H7 (cell line): ENCODE measurements at regions not wholly inside any gene's neighbourhood (a gene's known extent, or its start where the extent isn't known, plus 50 kb on each side); places are given as distances from the start of the nearest gene placed in this dataset.
"Not testable (repeated sequence)": the region's sequence is repeated elsewhere in the genome, so short reads cannot be mapped to it uniquely, and the experiment has no call there.

Experiments used
- DNase-seq: peaks from one replicate; pipeline ENCODE4 v3.0.0; 2012
- H3K27me3 ChIP-seq: 2 replicates; pipeline ENCODE4 v1.6.0; 2011; ENCODE audit warnings: mild to moderate bottlenecking, low read length; ENCODE audit not compliant: control insufficient read depth, insufficient read depth
- H3K36me3 ChIP-seq: replicated peaks from 2 replicates; pipeline ENCODE4 v1.5.1; 2011; ENCODE audit warnings: low read length; ENCODE audit not compliant: control insufficient read depth, insufficient read depth
- H3K4me3 ChIP-seq: 2 replicates; pipeline ENCODE4 v1.5.1; 2011; ENCODE audit warnings: low read depth, mild to moderate bottlenecking, control low read depth, low read length, moderate library complexity; ENCODE audit not compliant: insufficient read depth

GRCh38 chr9:63450836-63451235, 1834.2 kb downstream of the FOXD4L5 start:
- not testable (repeated sequence) for H3K27me3 ChIP-seq, DNase-seq, H3K36me3 ChIP-seq, H3K4me3 ChIP-seq

GRCh38 chr9:63425123-63425522, 1859.9 kb downstream of the FOXD4L5 start:
- not testable (repeated sequence) for DNase-seq, H3K4me3 ChIP-seq, H3K36me3 ChIP-seq, H3K27me3 ChIP-seq

GRCh38 chr9:63390897-63391296, 1894.1 kb downstream of the FOXD4L5 start:
- H3K27me3 ChIP-seq, H3K36me3 ChIP-seq, H3K4me3 ChIP-seq, DNase-seq: not testable (repeated sequence)

DNA sequence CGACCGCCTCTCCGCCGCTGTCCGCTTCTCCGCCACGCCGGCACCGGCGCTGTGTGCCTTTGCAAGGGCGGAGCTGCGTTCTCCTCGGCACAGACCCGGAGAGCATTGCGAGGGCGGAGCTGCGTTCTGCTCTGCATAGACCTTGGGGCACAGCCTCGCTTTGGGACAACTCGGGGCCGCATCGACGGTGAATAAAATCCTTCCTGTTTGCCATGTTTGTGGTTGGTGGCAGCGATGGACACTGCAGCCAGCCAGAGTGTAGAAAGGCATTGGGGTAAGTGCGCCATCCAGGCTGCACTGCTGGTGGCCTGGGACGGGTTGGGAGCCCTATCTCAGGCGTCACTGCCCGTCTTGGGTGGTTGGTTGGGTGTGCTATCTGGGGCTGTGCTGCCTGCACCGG, 1899.5 kb downstream of the FOXD4L5 start:
- peak overlapping the region; percentile 26 for H3K4me3 ChIP-seq
- DNase-seq, H3K36me3 ChIP-seq, H3K27me3 ChIP-seq: not testable (repeated sequence)

GRCh38 chr9:63379864-63380263, 1905.1 kb downstream of the FOXD4L5 start:
- H3K4me3 ChIP-seq, H3K36me3 ChIP-seq, DNase-seq, H3K27me3 ChIP-seq: not testable (repeated sequence)

DNA sequence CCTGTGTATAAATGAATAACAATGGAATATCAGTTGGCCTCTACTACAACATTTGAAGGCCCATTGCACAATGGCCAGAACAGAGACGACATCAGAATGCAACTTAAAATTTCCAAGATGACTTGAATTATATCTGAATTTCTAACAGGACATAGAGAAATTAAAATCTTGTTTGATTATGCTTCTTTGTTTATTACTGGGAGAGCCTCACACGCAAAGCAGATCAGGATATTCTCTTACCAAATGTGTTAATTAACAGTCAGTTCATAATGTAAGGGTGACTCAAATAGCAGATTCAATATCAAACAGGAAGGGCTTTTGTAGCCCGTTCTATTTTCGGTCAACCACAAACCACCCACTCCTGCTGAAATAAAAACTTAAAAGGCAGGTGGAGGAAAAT, 1930.8 kb downstream of the FOXD4L5 start:
- H3K36me3 ChIP-seq, H3K4me3 ChIP-seq, DNase-seq, H3K27me3 ChIP-seq: not testable (repeated sequence)

DNA sequence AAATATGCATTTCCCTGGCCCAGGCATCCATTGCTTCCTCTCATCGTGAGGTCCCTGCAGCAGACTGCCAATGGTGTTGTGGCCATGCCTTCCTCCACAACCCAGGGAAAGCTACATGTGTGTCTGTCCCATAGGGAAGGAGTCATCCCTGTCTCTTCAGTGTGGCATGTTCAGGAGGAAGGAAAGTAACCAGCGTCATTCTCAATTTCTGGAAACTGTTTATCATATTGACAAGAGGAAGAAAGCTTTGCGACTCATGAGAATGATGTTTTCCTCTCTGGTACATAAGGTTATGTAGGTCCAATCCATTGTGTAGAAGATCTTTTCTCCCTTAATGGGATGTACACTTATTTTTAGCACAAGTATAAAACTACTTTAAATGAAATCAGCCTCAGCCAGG, 1937.7 kb downstream of the FOXD4L5 start:
- DNase-seq, H3K4me3 ChIP-seq, H3K36me3 ChIP-seq, H3K27me3 ChIP-seq: not testable (repeated sequence)

DNA sequence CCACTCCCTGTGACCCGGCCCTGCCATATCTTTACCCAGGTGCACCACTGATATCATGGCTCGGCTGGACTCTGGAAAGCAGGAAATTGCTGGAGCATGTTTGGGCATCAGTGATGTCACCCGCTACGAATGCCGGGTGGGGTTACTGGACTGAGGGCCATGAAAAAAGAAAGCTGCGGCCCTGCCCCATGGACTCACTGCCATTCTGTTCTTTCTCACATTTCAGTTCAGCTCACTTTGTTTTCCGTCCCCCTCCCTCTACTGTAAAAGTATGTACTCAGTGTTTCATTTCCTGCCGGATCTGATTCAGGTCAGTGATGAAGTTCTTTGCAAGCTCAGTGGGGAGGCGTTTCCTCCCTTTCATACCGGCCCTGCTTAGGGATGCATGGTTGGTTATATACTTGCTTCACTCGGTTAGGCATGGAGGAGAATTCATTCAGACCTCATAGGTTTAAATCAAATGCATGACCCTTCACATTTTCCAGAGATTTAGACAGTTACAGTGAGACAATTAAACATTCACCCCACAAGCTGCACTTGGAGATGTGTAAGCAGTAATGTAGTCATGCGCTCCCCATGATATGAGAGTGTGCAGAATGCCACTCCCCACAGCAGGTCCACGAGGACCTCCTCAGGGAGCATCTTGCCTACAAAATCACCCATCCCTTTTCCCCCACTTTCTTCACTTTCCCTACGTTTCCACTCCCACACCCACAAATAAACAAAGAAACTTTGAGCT, 1938.5 kb downstream of the FOXD4L5 start:
- not testable (repeated sequence) for H3K4me3 ChIP-seq, H3K27me3 ChIP-seq, H3K36me3 ChIP-seq, DNase-seq

- not testable (repeated sequence) for DNase-seq, H3K4me3 ChIP-seq, H3K27me3 ChIP-seq, H3K36me3 ChIP-seq
Observed at GRCh38 chr9:63344408-63344807, 1940.6 kb downstream of the FOXD4L5 start.

- H3K4me3 ChIP-seq, H3K36me3 ChIP-seq, H3K27me3 ChIP-seq, DNase-seq: not testable (repeated sequence)
Observed at GRCh38 chr9:63342528-63342927, 1942.5 kb downstream of the FOXD4L5 start.

GRCh38 chr9:63337899-63338604, 1947.0 kb downstream of the FOXD4L5 start:
- H3K36me3 ChIP-seq, H3K27me3 ChIP-seq, H3K4me3 ChIP-seq, DNase-seq: not testable (repeated sequence)

GRCh38 chr9:63335286-63335685, 1949.7 kb downstream of the FOXD4L5 start:
- not testable (repeated sequence) for H3K27me3 ChIP-seq, DNase-seq, H3K36me3 ChIP-seq, H3K4me3 ChIP-seq

DNA sequence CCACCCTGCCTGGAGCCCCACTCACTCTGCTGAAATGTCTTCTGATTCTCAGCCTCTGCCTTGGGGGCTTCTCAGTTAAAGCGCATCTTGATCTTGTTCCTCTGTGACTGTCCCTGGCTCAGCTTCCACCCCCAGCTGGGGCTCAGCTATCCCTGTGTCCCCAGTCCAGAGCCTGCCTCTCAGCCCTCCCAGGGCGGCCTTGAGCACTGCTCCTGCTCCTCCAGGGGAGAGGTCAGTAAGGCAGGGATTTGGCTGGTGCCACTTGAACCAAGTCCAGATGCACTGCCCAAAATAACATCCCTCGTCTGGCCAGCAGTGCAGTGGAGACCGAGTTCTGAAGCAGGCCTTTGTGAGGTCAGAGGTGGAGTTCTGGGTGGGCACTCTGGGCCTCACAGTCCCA, 1950.8 kb downstream of the FOXD4L5 start:
- not testable (repeated sequence) for H3K4me3 ChIP-seq, H3K36me3 ChIP-seq, H3K27me3 ChIP-seq, DNase-seq

GRCh38 chr9:63333083-63333482, 1951.9 kb downstream of the FOXD4L5 start:
- not testable (repeated sequence) for DNase-seq, H3K36me3 ChIP-seq, H3K4me3 ChIP-seq, H3K27me3 ChIP-seq

DNA sequence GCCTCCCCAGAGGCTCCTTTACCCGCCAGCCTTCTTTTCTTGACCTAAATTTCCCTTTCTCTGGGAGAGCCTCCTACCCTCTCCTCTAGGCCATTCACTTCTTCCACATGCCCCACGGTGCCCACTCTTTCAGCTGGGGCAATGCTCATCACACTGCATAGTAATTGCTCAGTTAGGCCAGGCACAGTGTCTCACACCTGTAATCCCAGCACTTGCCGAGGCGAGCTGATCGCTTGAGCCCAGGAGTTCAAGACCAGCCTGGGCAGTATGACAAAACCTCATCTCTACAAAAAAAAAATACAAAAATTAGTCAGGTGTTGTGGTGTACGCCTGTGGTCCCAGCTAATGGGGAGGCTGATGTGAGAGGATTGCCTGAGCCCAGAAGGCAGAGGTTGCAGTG, 1956.7 kb downstream of the FOXD4L5 start:
- H3K4me3 ChIP-seq, H3K27me3 ChIP-seq, H3K36me3 ChIP-seq, DNase-seq: not testable (repeated sequence)
